K562 (cell line): ENCODE measurements at regions not wholly inside any gene's neighbourhood (a gene's known extent, or its start where the extent isn't known, plus 50 kb on each side); places are given as distances from the start of the nearest gene placed in this dataset.

Experiments
- ATAC-seq: fragments of 200-7000 bp; cut with Tn5 transposase; 3 replicates; pipeline ENCODE4 v1.9.1; 2020; ENCODE audit warnings: moderate library complexity
- BruUV-seq: library from RNA; stranded (reverse); fragments of 400-500 nt; replicated peaks from 2 replicates; lab custom pipeline; 2021; lab: Mats Ljungman, UMichigan
- CTCF ChIA-PET: fragments of 300-600 bp; formaldehyde crosslinking; extraction: SDS; loops from one replicate; lab custom pipeline; 2021; ENCODE audit warnings: low intra/inter-chr PET ratio; lab: Yijun Ruan, JAX
- POLR2A ChIA-PET: fragments of 300-600, 350-650 bp; sonication (Branson Sonifier 250); formaldehyde crosslinking; extraction: SDS; loops from one replicate; lab custom pipeline; 2021; ENCODE audit warnings: antibody characterized with exemption, inconsistent platforms; lab: Yijun Ruan, JAX
- DNase-seq, 4 experiments: peaks; one replicate each; pipeline versions ENCODE4 v3.0.0 to v3.0.0-alpha.2; 2011 to 2018; ENCODE audit warnings: low spot score in 3 of 4, mixed read lengths in 3 of 4; ENCODE audit errors: extremely low read depth in 1 of 4
- FAIRE-seq: peaks from 2 replicates; lab custom pipeline; 2011; peaks lifted over from hg19 to GRCh38; lab: Jason Lieb, UNC
- H2AFZ ChIP-seq: 2 replicates; pipeline ENCODE4 v1.6.0; 2011; ENCODE audit warnings: low read depth, low read length, control low read depth, inconsistent platforms
- H3K27ac ChIP-seq: fragments of 200-600 bp; 3 replicates; pipeline ENCODE4 v1.8.0; 2011; ENCODE audit warnings: low read depth, mild to moderate bottlenecking, control low read depth, inconsistent platforms, low read length, moderate library complexity, mixed read lengths; ENCODE audit errors: extremely low read depth
- H3K27me3 ChIP-seq, 2 experiments: fragments of 300-600 bp in 1 of 2; 2 replicates in 1 of 2; 3 replicates in 1 of 2; pipeline versions ENCODE4 v1.6.0 to v1.8.0; 2011; ENCODE audit warnings: inconsistent platforms in 2 of 2, low read length in 2 of 2, mild to moderate bottlenecking in 1 of 2, mixed read lengths in 1 of 2, moderate library complexity in 1 of 2; ENCODE audit not compliant: control insufficient read depth in 2 of 2, insufficient read depth in 2 of 2
- H3K36me3 ChIP-seq: fragments of 300-600 bp; 3 replicates; pipeline ENCODE4 v1.8.0; 2011; ENCODE audit warnings: mild to moderate bottlenecking, low read length, inconsistent platforms; ENCODE audit not compliant: control insufficient read depth, insufficient read depth
- H3K4me1 ChIP-seq, 2 experiments: fragments of 200-600 bp in 1 of 2; replicated peaks in 1 of 2; 2 replicates in 1 of 2; 3 replicates in 1 of 2; pipeline versions ENCODE4 v1.5.1 to v1.8.0; 2011; ENCODE audit warnings: inconsistent platforms in 2 of 2, low read length in 2 of 2, mild to moderate bottlenecking in 1 of 2, mixed read lengths in 1 of 2, moderate library complexity in 1 of 2; ENCODE audit not compliant: control insufficient read depth in 2 of 2, insufficient read depth in 2 of 2
- H3K4me2 ChIP-seq: 2 replicates; pipeline ENCODE4 v1.6.1; 2011; ENCODE audit warnings: low read length, control low read depth, inconsistent platforms, mixed read lengths; ENCODE audit not compliant: insufficient read depth
- H3K4me3 ChIP-seq: fragments of 200-600 bp; sonication (generic), shearing (Covaris generic); 2 replicates; pipeline ENCODE4 v1.5.1; 2016; ENCODE audit warnings: control low read depth, inconsistent platforms
- H3K79me2 ChIP-seq: fragments of 200-600 bp; 3 replicates; pipeline ENCODE4 v1.8.0; 2011; ENCODE audit warnings: low read length, inconsistent platforms; ENCODE audit not compliant: control insufficient read depth, insufficient read depth
- H3K9ac ChIP-seq, 2 experiments: 2 replicates each; pipeline versions ENCODE4 v1.6.0 to v1.6.1; 2011; ENCODE audit warnings: low read depth in 2 of 2, low read length in 2 of 2, control low read depth in 1 of 2, inconsistent platforms in 1 of 2, mild to moderate bottlenecking in 1 of 2, mixed read lengths in 1 of 2; ENCODE audit not compliant: insufficient read depth in 1 of 2
- H3K9me1 ChIP-seq: one replicate; pipeline ENCODE4 v1.6.0; 2011; ENCODE audit warnings: inconsistent platforms, mild to moderate bottlenecking, low read length, moderate library complexity; ENCODE audit not compliant: control insufficient read depth, insufficient read depth
- H3K9me3 ChIP-seq: replicated peaks from 2 replicates; pipeline ENCODE4 v1.5.1; 2011; ENCODE audit warnings: low read depth, low read length, inconsistent platforms; ENCODE audit not compliant: control insufficient read depth, insufficient read depth
- H4K20me1 ChIP-seq: replicated peaks from 2 replicates; pipeline ENCODE4 v1.6.1; 2011; ENCODE audit warnings: low read length, inconsistent platforms, mixed read lengths; ENCODE audit not compliant: control insufficient read depth, insufficient read depth
- ATF1 ChIP-seq, 2 experiments: fragments of 450-650 bp in 1 of 2; IDR thresholded peaks; 2 replicates each; pipeline ENCODE4 v1.6.1; 2016; ENCODE audit warnings: missing compliant biosample characterization in 1 of 2, missing genetic modification characterization in 1 of 2
- CAMTA2 ChIP-seq: fragments of 250-450 bp; sonication (Bioruptor Pico); conservative IDR thresholded peaks from 2 replicates; pipeline ENCODE4 v1.5.1; 2022
- CBFA2T2 ChIP-seq: fragments of 450-650 bp; conservative IDR thresholded peaks from 2 replicates; pipeline ENCODE4 v1.6.1; 2017; ENCODE audit warnings: mild to moderate bottlenecking
- CHCHD3 ChIP-seq: fragments of 250-450 bp; sonication (Bioruptor Pico); IDR thresholded peaks from 2 replicates; pipeline ENCODE4 v2.1.2; 2022; ENCODE audit warnings: mild to moderate bottlenecking
- HMGXB4 ChIP-seq: sonication (generic); formaldehyde crosslinking; IDR thresholded peaks from 2 replicates; pipeline ENCODE4 v1.8.1; 2023; ENCODE audit warnings: mild to moderate bottlenecking, missing genetic modification reagents
- HNRNPLL ChIP-seq: fragments of 200-400 bp; formaldehyde crosslinking; IDR thresholded peaks from 2 replicates; pipeline ENCODE4 v1.6.1; 2017; ENCODE audit warnings: low read length, low read depth, mild to moderate bottlenecking; ENCODE audit not compliant: poor library complexity, severe bottlenecking
- LARP7 ChIP-seq: fragments of 450-650 bp; IDR thresholded peaks from 2 replicates; pipeline ENCODE4 v1.6.1; 2016
- MTA1 ChIP-seq: fragments of 450-650 bp; IDR thresholded peaks from 2 replicates; pipeline ENCODE4 v1.6.1; 2017; ENCODE audit warnings: borderline replicate concordance
- MTF1 ChIP-seq: fragments of 250-450 bp; sonication (Bioruptor Pico); IDR thresholded peaks from 2 replicates; pipeline ENCODE4 v1.9.0; 2021; ENCODE audit warnings: moderate library complexity, mild to moderate bottlenecking, inconsistent platforms, borderline replicate concordance
- NUFIP1 ChIP-seq: fragments of 450-650 bp; IDR thresholded peaks from 2 replicates; pipeline ENCODE4 v1.6.1; 2018; ENCODE audit not compliant: partially characterized antibody
- RBM34 ChIP-seq: fragments of 200-400 bp; formaldehyde crosslinking; IDR thresholded peaks from 2 replicates; pipeline ENCODE4 v1.6.1; 2018; ENCODE audit warnings: low read length, borderline replicate concordance; ENCODE audit not compliant: insufficient read depth
- SMARCE1 ChIP-seq: fragments of 450-650 bp; IDR thresholded peaks from 2 replicates; pipeline ENCODE4 v1.7.1; 2016; ENCODE audit warnings: mild to moderate bottlenecking
- SNRNP70 ChIP-seq: fragments of 200-400 bp; formaldehyde crosslinking; optimal IDR thresholded peaks from 2 replicates; pipeline ENCODE3; 2017; ENCODE audit warnings: low read depth, low read length
- YY1 ChIP-seq, 3 experiments: IDR thresholded peaks; 2 replicates each; pipeline ENCODE4 v1.6.1; 2011; ENCODE audit warnings: low read length in 2 of 3, mild to moderate bottlenecking in 2 of 3, moderate library complexity in 2 of 3, borderline replicate concordance in 1 of 3, control low read depth in 1 of 3, low read depth in 1 of 3; ENCODE audit not compliant: insufficient read depth in 3 of 3, insufficient replicate concordance in 2 of 3, control insufficient read depth in 1 of 3, insufficient read length in 1 of 3; ENCODE audit errors: extremely low read depth in 1 of 3
- ZNF780A ChIP-seq: fragments of 250-450 bp; sonication (Bioruptor Pico); IDR thresholded peaks from 2 replicates; pipeline ENCODE4 v1.5.0; 2021; ENCODE audit warnings: mild to moderate bottlenecking
- in situ Hi-C: fragments of 300-500 bp; cut with MboI; formaldehyde crosslinking; loops from 4 replicates; pipeline ENCODE4 v1.15.0; 2018; ENCODE audit warnings: inconsistent platforms, mixed read lengths
- intact Hi-C: fragments of 100-400 bp; cut with micrococcal nuclease; formaldehyde crosslinking; loops from 2 replicates; pipeline ENCODE4 v1.14.2; 2022

GRCh38 chr5:30846171-30846570, 347.3 kb upstream of the CDH6 start:
- H3K9me3 ChIP-seq, result no peaks in the 10 kb centered on the region
- H3K27ac ChIP-seq, result no peak overlapping the region
- H2AFZ ChIP-seq, result no peak overlapping the region
- H3K4me1 ChIP-seq, result no peaks in the 10 kb centered on the region
- no peaks in the 10 kb centered on the region for H3K79me2 ChIP-seq
- H4K20me1 ChIP-seq, result no peaks in the 10 kb centered on the region
- no peak overlapping the region for H3K4me3 ChIP-seq
- TF ChIP-seq SNRNP70, result no peak
- TF ChIP-seq MTA1, result no peak
- TF ChIP-seq CHCHD3 (CRISPR knock-in tag), result no peak
- no peak for TF ChIP-seq NUFIP1
- TF ChIP-seq LARP7, result no peak
- no peak for TF ChIP-seq ZNF780A
- TF ChIP-seq SMARCE1, result no peak
- TF ChIP-seq MTF1, result no peak
- TF ChIP-seq CAMTA2 (CRISPR knock-in tag), result no peak
- TF ChIP-seq HNRNPLL, result no peak
- TF ChIP-seq ATF1 (CRISPR knock-in tag; IDR thresholded peaks at IDR 0.05), result no peak
- no peak for TF ChIP-seq ATF1 (tag; IDR thresholded peaks at IDR 0.05)
- TF ChIP-seq RBM34, result no peak
- TF ChIP-seq CBFA2T2, result no peak
- TF ChIP-seq YY1 (IDR thresholded peaks at IDR 0.05; ENCODE audit: borderline replicate concordance in 1 of 3, control insufficient read depth in 1 of 3, extremely low read depth in 1 of 3, insufficient read depth in 3 of 3, insufficient read length in 1 of 3, insufficient replicate concordance in 2 of 3, low read depth in 1 of 3, low read length in 2 of 3), result no peak
- TF ChIP-seq HMGXB4 (CRISPR knock-in tag), result no peak
- DNase-seq (no peak), FAIRE-seq (no peak), ATAC-seq (no peak)
- BruUV-seq, result no TSS peak
- H3K27me3 ChIP-seq, result no peaks in the 10 kb centered on the region
- ChIA-PET POLR2A (no interaction called here), CTCF (no interaction called here)
- intact Hi-C loops (no loop called here), in situ Hi-C loops (no loop called here)
- H3K9me1 ChIP-seq, result no peaks in the 10 kb centered on the region
- no peak overlapping the region for H3K9ac ChIP-seq
- H3K4me2 ChIP-seq, result no peak overlapping the region
- H3K36me3 ChIP-seq, result no peaks in the 10 kb centered on the region
